T-helper 17 cell (primary cell): ENCODE measurements at regions not wholly inside any gene's neighbourhood (a gene's known extent, or its start where the extent isn't known, plus 50 kb on each side); places are given as distances from the start of the nearest gene placed in this dataset.
"Not testable (repeated sequence)": the region's sequence is repeated elsewhere in the genome, so short reads cannot be mapped to it uniquely, and the experiment has no call there.

Experiments used
- ATAC-seq: fragments of 150-1000 bp; cut with Tn5 transposase; 2 replicates; pipeline ENCODE4 v1.10.0; 2021; ENCODE audit warnings: mild to moderate bottlenecking, moderate library complexity
- DNase-seq, 3 donors: peaks; one replicate each; pipeline versions ENCODE4 v3.0.0 to v3.0.0-alpha.2; 2020 to 2021
- H3K9me3 ChIP-seq: one replicate; pipeline ENCODE4 v1.7.0; 2013; ENCODE audit warnings: low read length, mild to moderate bottlenecking; ENCODE audit not compliant: control insufficient read depth, poor library complexity, severe bottlenecking
- H3K27ac Mint-ChIP-seq: one replicate; pipeline ENCODE4 v1.8.0; 2022; ENCODE audit warnings: mild to moderate bottlenecking, moderate library complexity, mixed read lengths
- H3K27me3 Mint-ChIP-seq: one replicate; pipeline ENCODE4 v1.8.0; 2022; ENCODE audit warnings: mixed read lengths
- H3K36me3 Mint-ChIP-seq: one replicate; pipeline ENCODE4 v1.8.0; 2022; ENCODE audit warnings: low read depth, mixed read lengths
- H3K4me1 Mint-ChIP-seq: one replicate; pipeline ENCODE4 v1.8.0; 2022; ENCODE audit warnings: mild to moderate bottlenecking, mixed read lengths
- H3K4me3 Mint-ChIP-seq: one replicate; pipeline ENCODE4 v1.8.0; 2022; ENCODE audit warnings: mild to moderate bottlenecking, moderate library complexity, mixed read lengths

- H3K27ac Mint-ChIP-seq, result peak overlapping the region; percentile 27
- DNase-seq, H3K36me3 Mint-ChIP-seq, H3K4me1 Mint-ChIP-seq, H3K27me3 Mint-ChIP-seq, ATAC-seq, H3K9me3 ChIP-seq, H3K4me3 Mint-ChIP-seq: not testable (repeated sequence)
Measured at GRCh38 chr2:87497135-87497534, 250.8 kb upstream of the PLGLB2 start.

- not testable (repeated sequence) for H3K9me3 ChIP-seq, H3K4me3 Mint-ChIP-seq, H3K27me3 Mint-ChIP-seq, ATAC-seq, DNase-seq, H3K4me1 Mint-ChIP-seq, H3K36me3 Mint-ChIP-seq
- H3K27ac Mint-ChIP-seq, result peak overlapping the region; percentile 27
Measured at GRCh38 chr2:87497700-87498099, 250.2 kb upstream of the PLGLB2 start.

GRCh38 chr2:87498169-87498853 is 249.6 kb upstream of the PLGLB2 start:
- H3K27ac Mint-ChIP-seq, result peak overlapping the region; percentile 27
- H3K36me3 Mint-ChIP-seq, H3K4me1 Mint-ChIP-seq, H3K4me3 Mint-ChIP-seq, H3K9me3 ChIP-seq, ATAC-seq, H3K27me3 Mint-ChIP-seq, DNase-seq: not testable (repeated sequence)

- not testable (repeated sequence) for H3K27ac Mint-ChIP-seq, H3K4me3 Mint-ChIP-seq, H3K36me3 Mint-ChIP-seq
Measured at GRCh38 chr2:87498854-87499238, 249.0 kb upstream of the PLGLB2 start.

GRCh38 chr2:87499860-87500259 is 248.0 kb upstream of the PLGLB2 start:
- ATAC-seq, result peak; percentile 79

More at GRCh38 chr2:87498854-87499238, 249.0 kb upstream of the PLGLB2 start:
- H3K27me3 Mint-ChIP-seq, ATAC-seq, H3K9me3 ChIP-seq, H3K4me1 Mint-ChIP-seq, DNase-seq: not testable (repeated sequence)

GRCh38 chr2:87500421-87500820 is 247.5 kb upstream of the PLGLB2 start:
- Mint-ChIP-seq H3K27ac (peak overlapping the region; percentile 94), H3K4me3 (peak overlapping the region; percentile 57)
- not testable (repeated sequence) for H3K27me3 Mint-ChIP-seq, H3K4me1 Mint-ChIP-seq, ATAC-seq, H3K36me3 Mint-ChIP-seq, DNase-seq, H3K9me3 ChIP-seq

More at GRCh38 chr2:87499860-87500259, 248.0 kb upstream of the PLGLB2 start:
- H3K36me3 Mint-ChIP-seq, H3K27me3 Mint-ChIP-seq, DNase-seq, H3K4me3 Mint-ChIP-seq, H3K9me3 ChIP-seq, H3K4me1 Mint-ChIP-seq: not testable (repeated sequence)
- peak overlapping the region; percentile 94 for H3K27ac Mint-ChIP-seq

GRCh38 chr2:87500951-87501350 is 246.9 kb upstream of the PLGLB2 start:
- H3K27ac Mint-ChIP-seq, result peak overlapping the region; percentile 94
- DNase-seq, ATAC-seq, H3K9me3 ChIP-seq, H3K27me3 Mint-ChIP-seq, H3K4me1 Mint-ChIP-seq, H3K4me3 Mint-ChIP-seq, H3K36me3 Mint-ChIP-seq: not testable (repeated sequence)

- not testable (repeated sequence) for H3K27ac Mint-ChIP-seq, H3K27me3 Mint-ChIP-seq, H3K9me3 ChIP-seq, H3K36me3 Mint-ChIP-seq, DNase-seq, ATAC-seq, H3K4me1 Mint-ChIP-seq, H3K4me3 Mint-ChIP-seq
Measured at GRCh38 chr2:87502948-87503347, 244.9 kb upstream of the PLGLB2 start.

- not testable (repeated sequence) for H3K4me3 Mint-ChIP-seq, H3K36me3 Mint-ChIP-seq, ATAC-seq, H3K9me3 ChIP-seq, H3K27ac Mint-ChIP-seq, H3K4me1 Mint-ChIP-seq, H3K27me3 Mint-ChIP-seq, DNase-seq
Measured at GRCh38 chr2:87505239-87505638, 242.6 kb upstream of the PLGLB2 start.

- H3K9me3 ChIP-seq, H3K4me3 Mint-ChIP-seq, DNase-seq, H3K27ac Mint-ChIP-seq, H3K4me1 Mint-ChIP-seq, ATAC-seq, H3K36me3 Mint-ChIP-seq, H3K27me3 Mint-ChIP-seq: not testable (repeated sequence)
Measured at GRCh38 chr2:87505909-87506308, 242.0 kb upstream of the PLGLB2 start.

GRCh38 chr2:87507378-87508348 is 240.2 kb upstream of the PLGLB2 start:
- H3K27ac Mint-ChIP-seq, result peak overlapping the region; percentile 87
- peak; percentile 85 for ATAC-seq
- H3K4me1 Mint-ChIP-seq, H3K4me3 Mint-ChIP-seq, DNase-seq, H3K9me3 ChIP-seq, H3K27me3 Mint-ChIP-seq, H3K36me3 Mint-ChIP-seq: not testable (repeated sequence)

- H3K36me3 Mint-ChIP-seq, ATAC-seq, H3K4me3 Mint-ChIP-seq, H3K4me1 Mint-ChIP-seq, H3K9me3 ChIP-seq, H3K27ac Mint-ChIP-seq, H3K27me3 Mint-ChIP-seq, DNase-seq: not testable (repeated sequence)
Measured at GRCh38 chr2:87511195-87511778, 236.6 kb upstream of the PLGLB2 start.

- ATAC-seq, result peak; percentile 27
- H3K27me3 Mint-ChIP-seq, H3K9me3 ChIP-seq, DNase-seq, H3K4me1 Mint-ChIP-seq, H3K36me3 Mint-ChIP-seq, H3K4me3 Mint-ChIP-seq: not testable (repeated sequence)
- H3K27ac Mint-ChIP-seq, result peak overlapping the region; percentile 66
Measured at GRCh38 chr2:87512864-87513530, 234.9 kb upstream of the PLGLB2 start.
